ENCODE measurements at regions not wholly inside any gene's neighbourhood (a gene's known extent, or its start where the extent isn't known, plus 50 kb on each side); places are given as distances from the start of the nearest gene placed in this dataset.

- Histone ChIP-seq H3K27ac (no peak overlapping the region), H3K4me3 (no peak overlapping the region), H3K27me3 (peaks cover 0 to 20% (median 2%) of the 10 kb centered on the region in 9 donors), H3K9me3 (peaks cover 0 to 11% (median 0%) of the 10 kb centered on the region in 12 donors), H3K36me3 (no peaks in the 10 kb centered on the region), H3K4me1 (no peaks in the 10 kb centered on the region)
- ATAC-seq (no peak), DNase-seq (no peak)
- intact Hi-C loops (cut with DNase I) = no loop called here
- WGBS, 4 donors = 84 to 93% (median 89%) methylated on average over 3 of the region's 3 CpGs
- TF ChIP-seq POLR2A (IDR thresholded peaks at IDR 0.05) = no peak
Measured at GRCh38 chr2:239543702-239544101, 142.9 kb upstream of the HDAC4 start.

GRCh38 chr2:239540174-239540573 lies 139.4 kb upstream of the HDAC4 start:
- 41 to 55% (median 43%) methylated on average over 7 of the region's 7 CpGs for WGBS, 4 donors
- ATAC-seq (peak in 2 of 4 donors; percentile 33 to 56), DNase-seq (no peak)

GRCh38 chr2:239539776-239540100 lies 138.9 kb upstream of the HDAC4 start:
- intact Hi-C loops (cut with DNase I) = no loop called here
- H3K27me3 ChIP-seq = peaks cover 0 to 21% (median 0%) of the 10 kb centered on the region in 9 donors
- WGBS, 4 donors = 72 to 79% (median 74%) methylated on average over 10 to 11 of the region's 11 CpGs
- TF ChIP-seq CTCF (IDR thresholded peaks at IDR 0.05) = no peak
- no peak for TF ChIP-seq POLR2A (IDR thresholded peaks at IDR 0.05)
- no peak overlapping the region for H3K27ac ChIP-seq
- no peaks in the 10 kb centered on the region for H3K36me3 ChIP-seq
- no peak overlapping the region for H3K4me3 ChIP-seq
- H3K9me3 ChIP-seq = peaks cover 0 to 15% (median 0%) of the 10 kb centered on the region in 12 donors
- DNase-seq = peak in 1 of 5 donors; percentile 27
- ATAC-seq = no peak
- no peaks in the 10 kb centered on the region for H3K4me1 ChIP-seq

More at GRCh38 chr2:239540174-239540573, 139.4 kb upstream of the HDAC4 start:
- H3K9me3 ChIP-seq = peaks cover 0 to 11% (median 0%) of the 10 kb centered on the region in 12 donors
- no peak overlapping the region for H3K4me3 ChIP-seq
- H3K36me3 ChIP-seq = no peaks in the 10 kb centered on the region
- H3K27ac ChIP-seq = no peak overlapping the region
- H3K27me3 ChIP-seq = peaks cover 0 to 21% (median 0%) of the 10 kb centered on the region in 9 donors
- H3K4me1 ChIP-seq = no peaks in the 10 kb centered on the region
- TF ChIP-seq CTCF (IDR thresholded peaks at IDR 0.05) (no peak), POLR2A (IDR thresholded peaks at IDR 0.05) (no peak)
- intact Hi-C loops (cut with DNase I) = no loop called here

GRCh38 chr2:239539083-239539775 lies 138.4 kb upstream of the HDAC4 start:
- DNase-seq = no peak
- Histone ChIP-seq H3K36me3 (no peaks in the 10 kb centered on the region), H3K27me3 (peaks cover 0 to 21% (median 0%) of the 10 kb centered on the region in 9 donors), H3K27ac (no peak overlapping the region), H3K4me3 (no peak overlapping the region), H3K4me1 (no peaks in the 10 kb centered on the region), H3K9me3 (peaks cover 0 to 20% (median 4%) of the 10 kb centered on the region in 12 donors)
- TF ChIP-seq CTCF (IDR thresholded peaks at IDR 0.05) (no peak), POLR2A (IDR thresholded peaks at IDR 0.05) (no peak)
- WGBS, 4 donors = 62 to 70% (median 66%) methylated on average over 7 of the region's 7 CpGs
- intact Hi-C loops (cut with DNase I) = no loop called here
- ATAC-seq = no peak
